HG03066 (cell line): ENCODE measurements at regions not wholly inside any gene's neighbourhood (a gene's known extent, or its start where the extent isn't known, plus 50 kb on each side); places are given as distances from the start of the nearest gene placed in this dataset.

Experiments
- ATAC-seq: cut with Tn5 transposase; IDR thresholded peaks from one replicate; pipeline ENCODE4 v1.9.1; 2021; ENCODE audit warnings: low read depth; ENCODE audit not compliant: unreplicated experiment

- ATAC-seq: no peak
These were observed 174.1 kb upstream of the HS3ST1 start for GRCh38 chr4:11602606-11603340.

- no peak for ATAC-seq
These were observed 170.4 kb upstream of the HS3ST1 start for GRCh38 chr4:11599064-11599463.

DNA sequence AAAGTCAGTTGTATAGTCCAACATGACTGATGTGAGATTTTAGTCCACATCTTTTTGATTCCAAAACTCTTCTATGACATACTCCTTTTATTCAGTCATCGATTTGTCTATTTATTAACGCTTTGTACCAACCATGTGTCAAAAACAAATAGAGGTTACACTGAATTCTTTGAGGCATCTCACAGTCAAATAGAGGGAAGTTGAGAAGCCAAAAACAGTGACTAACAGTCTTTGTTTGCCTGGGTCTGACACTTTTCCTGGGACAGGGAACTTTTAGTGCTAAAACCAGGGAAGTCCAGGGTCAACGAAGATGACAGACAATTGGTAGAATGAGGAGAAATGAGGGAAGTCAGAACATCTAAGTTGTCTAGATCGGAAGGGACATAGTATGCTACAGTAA lies 169.9 kb upstream of the HS3ST1 start:
- ATAC-seq: no peak

- no peak for ATAC-seq
These were observed 168.8 kb upstream of the HS3ST1 start for GRCh38 chr4:11597506-11597905.

DNA sequence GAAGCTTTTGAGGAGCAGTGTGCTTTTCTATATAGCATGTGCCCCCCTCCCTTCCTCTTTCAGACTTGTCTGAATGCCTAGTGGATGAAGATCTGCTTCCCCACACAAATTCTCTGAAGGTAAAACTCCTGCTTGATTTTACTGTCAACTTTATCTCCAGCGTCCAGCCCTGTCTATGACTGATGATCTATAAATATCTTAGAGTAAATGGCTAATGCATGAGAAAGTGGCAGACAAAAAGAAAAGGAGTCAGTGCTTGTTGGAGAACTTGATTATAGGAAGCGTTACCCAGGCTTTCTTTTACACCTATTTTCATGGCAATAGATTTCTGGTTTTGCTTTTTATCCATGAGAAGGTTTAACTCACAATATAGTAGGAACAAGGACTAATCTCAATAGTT lies 168.3 kb upstream of the HS3ST1 start:
- no peak for ATAC-seq

GRCh38 chr4:11593576-11594116 lies 165.0 kb upstream of the HS3ST1 start:
- no peak for ATAC-seq

- ATAC-seq: no peak
These were observed 163.6 kb upstream of the HS3ST1 start for GRCh38 chr4:11592276-11592675.

DNA sequence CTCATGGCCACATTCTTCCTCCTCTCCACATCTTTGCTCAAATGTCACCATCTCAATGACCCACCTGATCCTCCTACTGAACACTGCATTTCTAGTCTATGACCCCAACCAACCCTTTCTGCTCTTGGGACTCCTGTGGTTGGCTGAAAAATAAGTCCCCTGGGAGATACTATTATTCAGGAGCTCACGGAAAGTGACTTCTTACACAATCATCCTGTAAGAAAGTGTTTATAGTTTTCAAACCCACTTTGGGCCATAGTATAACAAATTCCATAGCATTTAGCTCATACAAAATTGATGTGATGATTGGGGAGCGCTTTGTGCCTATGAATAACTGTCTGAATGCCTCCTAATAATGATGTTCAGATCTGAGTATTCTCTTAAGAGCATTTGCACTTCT lies 161.4 kb upstream of the HS3ST1 start:
- ATAC-seq: no peak

DNA sequence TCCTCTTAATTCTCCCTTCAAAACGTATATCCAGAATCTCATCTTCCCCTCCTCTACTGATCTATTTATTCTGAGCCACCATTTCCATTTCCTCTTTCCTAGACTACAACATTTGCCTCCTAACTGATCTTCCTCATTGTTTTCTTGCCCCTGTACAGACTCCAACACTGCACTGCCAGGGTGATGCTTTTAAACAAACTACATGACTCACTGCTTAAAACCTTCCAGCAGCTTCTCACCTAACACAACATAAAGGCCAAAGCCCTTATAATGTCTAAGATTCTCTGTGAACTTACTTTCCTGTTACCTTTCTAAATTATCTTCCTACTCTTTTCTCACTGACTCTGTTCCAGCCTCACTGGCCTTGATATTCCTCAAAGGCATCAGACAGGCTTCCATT lies 161.0 kb upstream of the HS3ST1 start:
- ATAC-seq: no peak

DNA sequence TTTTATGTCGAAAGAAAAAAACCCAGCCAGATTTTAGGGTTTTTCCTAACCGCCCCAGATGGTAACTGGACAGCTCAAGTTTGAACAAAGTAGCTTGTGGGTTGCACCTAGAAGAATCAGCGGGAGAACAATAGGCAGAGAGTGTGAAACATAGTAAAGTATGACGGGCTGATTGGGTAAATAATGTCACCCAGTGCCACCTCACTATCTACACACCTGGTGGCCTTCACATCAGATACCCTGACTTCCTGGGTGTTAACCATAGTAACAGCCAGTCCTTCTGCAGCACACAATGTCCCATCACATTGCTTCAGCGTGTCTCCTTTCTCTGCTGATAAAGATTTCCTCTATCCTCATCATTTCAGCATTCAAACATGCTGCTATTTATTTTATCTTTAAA lies 159.1 kb upstream of the HS3ST1 start:
- ATAC-seq: no peak

DNA sequence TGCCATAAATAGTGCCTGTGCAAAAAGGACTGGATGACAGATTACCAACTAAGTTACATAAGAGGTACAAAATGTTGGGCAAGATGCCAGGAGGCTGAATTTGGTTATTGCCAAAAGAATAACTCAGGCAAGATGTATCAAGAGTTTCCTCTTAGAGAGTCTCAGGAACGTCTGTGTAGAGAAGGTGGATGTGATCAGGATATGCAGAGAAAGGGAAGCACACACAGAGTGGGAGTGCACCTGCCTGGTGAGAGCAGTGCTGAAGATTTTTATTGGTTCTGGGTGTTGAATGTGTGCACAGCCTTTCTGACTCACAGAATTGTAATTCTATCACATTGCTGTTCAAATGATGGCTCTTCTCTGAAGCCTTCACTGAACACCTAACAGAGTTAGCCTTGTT lies 156.8 kb upstream of the HS3ST1 start:
- no peak for ATAC-seq

DNA sequence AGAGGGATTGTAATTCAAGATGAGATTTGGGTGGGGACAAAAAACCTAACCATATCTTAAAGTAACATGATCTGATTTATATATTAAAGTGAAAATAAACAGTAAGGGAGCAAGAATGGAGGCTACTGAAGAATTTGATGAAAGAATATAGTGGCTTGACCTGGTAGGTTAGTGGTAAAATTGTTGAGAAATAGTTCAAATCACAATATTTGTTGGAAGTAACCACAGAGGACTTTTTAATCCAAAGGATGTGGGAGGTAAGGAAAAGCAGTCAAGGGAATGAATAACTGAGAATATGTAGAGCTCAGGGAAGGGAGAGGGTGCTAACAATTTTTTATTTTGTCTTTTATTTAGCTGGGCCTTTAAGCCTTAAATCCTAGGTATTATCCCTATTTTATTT lies 139.8 kb upstream of the HS3ST1 start:
- ATAC-seq: no peak

- ATAC-seq: no peak
These were observed 137.8 kb upstream of the HS3ST1 start for GRCh38 chr4:11566444-11567022.

- ATAC-seq: no peak
These were observed 137.2 kb upstream of the HS3ST1 start for GRCh38 chr4:11565899-11566298.

DNA sequence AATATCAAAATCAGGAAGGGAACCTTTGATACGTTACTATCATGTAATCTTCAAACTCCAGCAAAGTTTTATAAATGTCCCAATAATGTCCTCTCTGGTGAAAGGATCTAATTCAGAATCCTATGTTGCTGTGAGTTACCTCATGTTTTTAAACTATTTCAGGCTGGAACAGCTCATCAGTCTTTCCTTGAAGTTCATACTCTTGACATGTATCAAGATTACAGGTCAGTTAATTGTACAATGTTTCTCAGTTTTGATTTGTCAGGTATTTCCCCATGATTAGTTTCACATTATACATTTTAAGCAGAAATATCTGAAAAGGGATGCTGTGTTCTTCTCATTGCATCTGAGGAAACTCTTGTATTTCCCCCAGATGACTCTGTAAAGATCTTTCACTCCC lies 136.5 kb upstream of the HS3ST1 start:
- ATAC-seq: no peak

GRCh38 chr4:11564021-11564420 lies 135.3 kb upstream of the HS3ST1 start:
- no peak for ATAC-seq

DNA sequence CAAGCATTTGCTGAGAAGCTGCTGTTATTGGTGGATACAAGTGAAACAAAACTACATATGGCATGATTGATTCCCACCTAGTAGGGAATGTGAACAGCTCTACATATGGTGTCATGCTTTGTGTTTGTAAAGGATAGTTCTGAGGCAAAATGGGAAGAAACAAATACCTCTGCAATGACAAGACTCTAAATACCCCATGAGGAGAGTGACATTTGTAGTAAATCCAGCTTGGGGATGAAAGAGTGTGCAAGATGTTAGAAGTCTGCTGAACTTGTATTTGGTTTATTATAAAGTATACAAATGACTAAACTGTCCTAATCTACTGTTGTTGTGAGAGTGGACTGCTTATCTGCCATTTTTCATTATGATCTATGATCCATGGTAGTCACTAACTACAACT lies 120.8 kb upstream of the HS3ST1 start:
- ATAC-seq: no peak

DNA sequence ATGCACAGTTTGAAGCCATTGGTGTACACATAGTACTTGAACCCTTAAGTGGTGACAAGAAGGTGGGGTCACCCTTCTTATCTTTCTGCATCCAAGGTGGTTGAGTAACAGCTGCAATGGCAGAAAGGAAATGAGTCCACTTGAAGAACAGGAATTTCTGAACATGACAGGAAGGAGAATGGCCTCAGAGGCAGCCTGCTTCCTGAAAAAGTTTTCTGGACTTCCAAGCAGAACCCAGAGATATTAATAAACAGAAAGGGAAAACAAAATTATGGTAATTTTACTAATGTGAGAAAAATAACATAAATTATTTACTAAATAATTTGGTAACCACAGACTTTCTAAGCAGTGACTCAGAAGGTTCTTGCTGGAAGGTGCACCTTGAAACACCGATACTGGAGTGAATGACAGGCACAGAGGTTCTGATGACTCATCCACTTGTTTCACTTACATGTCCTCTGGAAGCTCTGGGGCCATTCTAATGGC lies 119.9 kb upstream of the HS3ST1 start:
- no peak for ATAC-seq

DNA sequence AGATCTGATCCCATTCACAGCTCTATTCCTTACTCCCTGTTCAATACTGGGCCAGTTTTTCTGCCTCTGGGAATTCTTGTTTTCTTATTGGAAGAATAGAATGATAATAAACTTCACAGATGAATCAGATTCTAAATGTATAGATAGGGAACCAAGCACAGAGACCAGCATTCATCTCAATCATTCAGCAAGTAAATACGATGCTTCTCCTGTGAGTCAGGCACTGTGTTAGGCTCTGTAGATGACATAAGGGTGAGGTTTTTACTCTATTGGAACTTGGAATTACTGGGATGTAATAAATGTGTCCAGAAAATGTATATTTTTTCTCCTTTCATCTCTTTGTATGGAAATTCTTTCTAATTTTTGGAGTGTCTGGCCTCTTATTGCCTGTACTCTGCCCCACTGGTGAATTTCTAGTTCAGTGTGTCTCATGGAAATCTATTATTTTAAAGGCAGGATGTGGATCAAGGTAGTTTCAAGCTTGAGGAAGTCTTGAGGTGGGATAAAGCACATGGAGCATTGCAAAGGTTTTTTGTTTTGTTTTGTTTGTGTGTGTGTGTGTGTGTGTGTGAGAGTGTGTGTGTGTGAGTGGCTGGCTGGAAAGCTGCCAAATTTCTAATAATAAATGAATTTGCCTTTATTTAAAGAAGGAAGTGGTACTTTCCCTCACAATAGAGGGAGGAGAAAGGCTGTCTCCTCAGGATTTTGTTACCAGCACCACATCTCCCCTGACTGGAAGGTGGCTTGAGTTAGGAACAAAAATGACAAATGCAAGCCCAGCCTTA lies 117.9 kb upstream of the HS3ST1 start:
- no peak for ATAC-seq

DNA sequence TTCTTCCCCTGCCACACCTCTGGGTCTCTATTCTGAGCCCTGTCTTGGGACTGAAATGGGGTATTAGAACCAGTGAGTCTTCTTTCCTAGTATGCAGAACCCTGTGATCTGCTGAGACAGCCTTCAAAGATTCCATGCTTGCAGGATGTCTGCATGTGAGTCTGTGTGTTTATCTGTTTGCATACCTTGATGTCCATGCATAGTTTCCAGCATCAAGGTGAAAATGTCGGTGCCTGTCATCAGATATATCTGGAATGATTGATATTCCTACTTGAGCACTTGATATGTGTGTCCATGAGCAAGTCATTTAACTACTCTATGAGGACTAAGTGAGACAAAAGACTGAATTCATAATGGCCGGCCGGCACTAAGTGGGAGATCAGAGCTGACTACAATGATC lies 117.0 kb upstream of the HS3ST1 start:
- ATAC-seq: no peak

DNA sequence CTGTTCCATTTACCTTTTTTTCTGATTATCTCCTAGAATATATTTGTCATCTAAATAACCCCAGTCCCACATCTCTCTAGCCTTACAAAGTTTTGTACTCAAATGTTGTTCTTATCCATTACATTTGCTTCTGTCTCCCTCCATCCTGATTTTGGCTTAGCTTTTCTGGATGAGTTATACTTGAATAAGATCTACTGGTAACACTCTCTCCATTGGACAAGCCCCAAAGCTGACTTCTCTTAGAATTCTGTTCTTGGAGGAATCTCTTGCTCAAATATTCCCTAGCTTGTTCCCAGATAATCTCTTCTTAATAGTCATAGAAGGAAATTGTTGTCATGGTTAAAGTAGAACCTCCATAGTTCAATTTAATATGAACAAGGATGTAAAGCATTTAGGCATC lies 115.5 kb upstream of the HS3ST1 start:
- no peak for ATAC-seq
